ENCODE measurements at regions not wholly inside any gene's neighbourhood (a gene's known extent, or its start where the extent isn't known, plus 50 kb on each side); places are given as distances from the start of the nearest gene placed in this dataset.

- TF ChIP-seq CTCF (conservative IDR thresholded peaks at IDR 0.05) (no peak), EZH2 (IDR thresholded peaks at IDR 0.05; ENCODE audit: low read depth) (no peak)
Measured at GRCh38 chr7:114842551-114843065, 79.3 kb upstream of the MDFIC start.

Data from PC-9 (cell line).